Right atrium auricular region (tissue), 2 donors: ENCODE measurements at regions not wholly inside any gene's neighbourhood (a gene's known extent, or its start where the extent isn't known, plus 50 kb on each side); places are given as distances from the start of the nearest gene placed in this dataset.

ENCODE experiments used
- DNase-seq: peaks from one replicate; pipeline ENCODE4 v3.0.0-alpha.2; 2019; ENCODE audit warnings: low spot score
- H3K27ac ChIP-seq, 2 donors: fragments of 200-600 bp; sonication (generic); 1 replicate in 1 of 2; 2 replicates in 1 of 2; pipeline ENCODE4 v1.5.1; 2016 to 2019
- H3K27me3 ChIP-seq, 2 donors: fragments of 200-600 bp; sonication (generic); one replicate each; pipeline versions ENCODE4 v1.5.1 to v1.6.0; 2017 to 2019
- H3K36me3 ChIP-seq: fragments of 200-600 bp; sonication (generic); one replicate; pipeline ENCODE4 v1.5.1; 2016
- H3K4me1 ChIP-seq, 2 donors: fragments of 200-600 bp; sonication (generic); one replicate each; pipeline versions ENCODE4 v1.5.1 to v1.6.0; 2017 to 2019
- H3K4me3 ChIP-seq, 2 donors: fragments of 200-600 bp; sonication (generic); 1 replicate in 1 of 2; 2 replicates in 1 of 2; pipeline ENCODE4 v1.5.1; 2017 to 2019; ENCODE audit warnings: mild to moderate bottlenecking in 1 of 2, moderate library complexity in 1 of 2
- H3K9me3 ChIP-seq, 2 donors: fragments of 200-600 bp; sonication (generic); one replicate each; pipeline ENCODE4 v1.5.1; 2019
- CTCF ChIP-seq, 2 donors: fragments of 200-600 bp; sonication (generic); IDR thresholded peaks; one replicate each; pipeline ENCODE4 v1.5.1; 2019; ENCODE audit warnings: antibody characterized with exemption in 2 of 2

GRCh38 chr10:59090817-59091622 is 85.4 kb upstream of the PHYHIPL start:
- no peak for DNase-seq
- TF ChIP-seq CTCF (IDR thresholded peaks at IDR 0.05): no peak
- Histone ChIP-seq H3K9me3 (no peaks in the 10 kb centered on the region), H3K27me3 (no peaks in the 10 kb centered on the region), H3K27ac (no peak overlapping the region), H3K4me1 (no peaks in the 10 kb centered on the region), H3K4me3 (no peak overlapping the region), H3K36me3 (no peaks in the 10 kb centered on the region)

GRCh38 chr10:59093461-59093860 is 83.0 kb upstream of the PHYHIPL start:
- DNase-seq: no peak
- H3K9me3 ChIP-seq: no peaks in the 10 kb centered on the region
- H3K4me1 ChIP-seq: no peaks in the 10 kb centered on the region
- H3K4me3 ChIP-seq: no peak overlapping the region
- TF ChIP-seq CTCF (IDR thresholded peaks at IDR 0.05): no peak
- no peak overlapping the region for H3K27ac ChIP-seq
- no peaks in the 10 kb centered on the region for H3K27me3 ChIP-seq
- H3K36me3 ChIP-seq: no peaks in the 10 kb centered on the region

GRCh38 chr10:59096631-59097030 is 79.8 kb upstream of the PHYHIPL start:
- H3K36me3 ChIP-seq: no peaks in the 10 kb centered on the region
- H3K4me3 ChIP-seq: no peak overlapping the region
- no peak for TF ChIP-seq CTCF (IDR thresholded peaks at IDR 0.05)
- no peaks in the 10 kb centered on the region for H3K4me1 ChIP-seq
- no peaks in the 10 kb centered on the region for H3K27me3 ChIP-seq
- no peak for DNase-seq
- no peak overlapping the region for H3K27ac ChIP-seq
- H3K9me3 ChIP-seq: no peaks in the 10 kb centered on the region

- Histone ChIP-seq H3K36me3 (no peaks in the 10 kb centered on the region), H3K27me3 (no peaks in the 10 kb centered on the region), H3K27ac (no peak overlapping the region), H3K9me3 (no peaks in the 10 kb centered on the region), H3K4me3 (no peak overlapping the region), H3K4me1 (no peaks in the 10 kb centered on the region)
- no peak for DNase-seq
- TF ChIP-seq CTCF (IDR thresholded peaks at IDR 0.05): no peak
These were observed 78.1 kb upstream of the PHYHIPL start for GRCh38 chr10:59098387-59098786.

- no peaks in the 10 kb centered on the region for H3K27me3 ChIP-seq
- H3K4me3 ChIP-seq: no peak overlapping the region
- H3K4me1 ChIP-seq: no peaks in the 10 kb centered on the region
- no peak overlapping the region for H3K27ac ChIP-seq
- H3K9me3 ChIP-seq: no peaks in the 10 kb centered on the region
- no peaks in the 10 kb centered on the region for H3K36me3 ChIP-seq
- no peak for TF ChIP-seq CTCF (IDR thresholded peaks at IDR 0.05)
- DNase-seq: no peak
These were observed 77.5 kb upstream of the PHYHIPL start for GRCh38 chr10:59098831-59099452.
